T-cell (primary cell): ENCODE measurements at regions not wholly inside any gene's neighbourhood (a gene's known extent, or its start where the extent isn't known, plus 50 kb on each side); places are given as distances from the start of the nearest gene placed in this dataset.
"Not testable (repeated sequence)": the region's sequence is repeated elsewhere in the genome, so short reads cannot be mapped to it uniquely, and the experiment has no call there.

Experiments used
- ATAC-seq, 4 experiments: fragments of 200-7000 bp in 3 of 4; fragments of 150-1000 bp in 1 of 4; cut with Tn5 transposase; replicated peaks in 1 of 4; 1 replicate in 3 of 4; 2 replicates in 1 of 4; pipeline ENCODE4 v1.10.0; 2021; ENCODE audit warnings: moderate library complexity in 3 of 4, mild to moderate bottlenecking in 2 of 4, moderate number of reproducible peaks in 1 of 4
- CTCF ChIA-PET, 2 donors: fragments of 300-600 bp; sonication (Branson Sonifier 250); formaldehyde crosslinking; loops; one replicate each; lab custom pipeline; 2022; ENCODE audit warnings: antibody characterized with exemption in 2 of 2; lab: Charles Lee
- POLR2A ChIA-PET, 2 donors: fragments of 300-600 bp; sonication (Branson Sonifier 250); formaldehyde crosslinking; loops; one replicate each; lab custom pipeline; 2022; ENCODE audit warnings: antibody characterized with exemption in 2 of 2; lab: Charles Lee
- DNase-seq, 35 experiments: peaks; one replicate each; pipeline versions ENCODE4 v3.0.0 to v3.0.0-alpha.2; 2013 to 2023
- H3K27ac ChIP-seq: one replicate; pipeline ENCODE4 v1.5.1; 2013; ENCODE audit warnings: low read length
- H3K27me3 ChIP-seq, 2 experiments: replicated peaks in 1 of 2; 1 replicate in 1 of 2; 2 replicates in 1 of 2; pipeline versions ENCODE4 v1.6.1 to v1.7.0; 2013; ENCODE audit warnings: low read length in 1 of 2, mixed read lengths in 1 of 2; ENCODE audit not compliant: control insufficient read depth in 2 of 2, insufficient read depth in 2 of 2; ENCODE audit errors: extremely low read depth in 1 of 2
- H3K36me3 ChIP-seq, 2 donors: 1 replicate in 1 of 2; 2 replicates in 1 of 2; pipeline versions ENCODE4 v1.6.1 to v1.7.0; 2013; ENCODE audit warnings: low read length in 1 of 2; ENCODE audit not compliant: control insufficient read depth in 2 of 2, insufficient read depth in 1 of 2; ENCODE audit errors: extremely low read depth in 1 of 2
- H3K4me1 ChIP-seq, 2 experiments: 1 replicate in 1 of 2; 2 replicates in 1 of 2; pipeline versions ENCODE4 v1.6.1 to v1.7.0; 2013; ENCODE audit warnings: low read length in 2 of 2, mixed read lengths in 1 of 2; ENCODE audit not compliant: insufficient read depth in 2 of 2, control insufficient read depth in 1 of 2; ENCODE audit errors: extremely low read depth in 1 of 2
- H3K4me3 ChIP-seq, 2 donors: 1 replicate in 1 of 2; 2 replicates in 1 of 2; pipeline versions ENCODE4 v1.5.1 to v1.7.0; 2013; ENCODE audit warnings: mild to moderate bottlenecking in 2 of 2, low read length in 1 of 2, moderate library complexity in 1 of 2; ENCODE audit not compliant: control insufficient read depth in 1 of 2; ENCODE audit errors: extremely low read depth in 1 of 2
- H3K9me3 ChIP-seq: 2 replicates; pipeline ENCODE4 v1.7.0; 2013
- H3K27ac Mint-ChIP-seq, 2 donors: one replicate each; pipeline ENCODE4 v1.8.0; 2020 to 2021; ENCODE audit warnings: mild to moderate bottlenecking in 2 of 2, mixed read lengths in 2 of 2
- H3K27me3 Mint-ChIP-seq, 2 donors: one replicate each; pipeline ENCODE4 v1.8.0; 2021 to 2022; ENCODE audit warnings: mixed read lengths in 2 of 2
- H3K36me3 Mint-ChIP-seq: one replicate; pipeline ENCODE4 v1.8.0; 2021; ENCODE audit warnings: mixed read lengths
- H3K4me1 Mint-ChIP-seq, 3 donors: one replicate each; pipeline ENCODE4 v1.8.0; 2020 to 2022; ENCODE audit warnings: mixed read lengths in 3 of 3, mild to moderate bottlenecking in 1 of 3
- H3K4me3 Mint-ChIP-seq, 3 donors: one replicate each; pipeline ENCODE4 v1.8.0; 2020 to 2022; ENCODE audit warnings: mild to moderate bottlenecking in 3 of 3, mixed read lengths in 3 of 3, moderate library complexity in 3 of 3
- H3K9me3 Mint-ChIP-seq, 3 donors: one replicate each; pipeline ENCODE4 v1.8.0; 2020 to 2022; ENCODE audit warnings: mixed read lengths in 3 of 3
- WGBS: methylation state at CpG from one replicate; pipeline ENCODE4 v1.1.5; 2013; ENCODE audit warnings: missing lambda C conversion rate; ENCODE audit not compliant: insufficient coverage; 5-methylcytosine and 5-hydroxymethylcytosine counted together

DNA sequence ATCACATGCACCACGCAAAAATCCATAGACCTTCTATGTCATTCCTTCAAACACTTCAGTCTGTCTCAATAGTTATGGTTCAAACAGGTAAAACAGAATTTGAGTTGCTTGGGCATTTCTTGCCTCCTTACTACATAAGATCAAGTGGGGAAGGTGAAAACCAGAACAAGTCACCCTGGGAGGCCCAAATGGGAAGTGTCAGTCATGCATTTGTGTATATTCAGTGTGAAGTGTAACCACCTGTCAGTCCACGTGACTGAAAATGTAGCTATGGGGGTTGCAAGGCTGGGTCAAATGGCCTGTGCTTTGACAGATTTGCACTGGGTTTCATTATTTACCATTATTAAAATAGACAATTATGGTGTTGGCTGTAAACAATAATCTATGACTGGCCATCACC, 176.6 kb upstream of the VIPR2 start:
- peaks cover 5 to 16% (median 8%) of the 10 kb centered on the region in 3 donors for H3K9me3 Mint-ChIP-seq
- H3K4me1 Mint-ChIP-seq = no peaks in the 10 kb centered on the region
- Histone ChIP-seq H3K4me3 (no peak overlapping the region), H3K27ac (no peak overlapping the region), H3K9me3 (no peaks in the 10 kb centered on the region), H3K4me1 (no peaks in the 10 kb centered on the region), H3K36me3 (no peaks in the 10 kb centered on the region), H3K27me3 (no peaks in the 10 kb centered on the region)
- DNase-seq (no peak), ATAC-seq (no peak)
- ChIA-PET CTCF (no interaction called here), POLR2A (no interaction called here)
- peaks cover 4 to 13% of the 10 kb centered on the region in 2 donors for H3K27me3 Mint-ChIP-seq
- no peaks in the 10 kb centered on the region for H3K36me3 Mint-ChIP-seq
- WGBS = no CpG with 5 or more reads among the region's 2 CpGs
- no peak overlapping the region for H3K27ac Mint-ChIP-seq
- no peak overlapping the region for H3K4me3 Mint-ChIP-seq

DNA sequence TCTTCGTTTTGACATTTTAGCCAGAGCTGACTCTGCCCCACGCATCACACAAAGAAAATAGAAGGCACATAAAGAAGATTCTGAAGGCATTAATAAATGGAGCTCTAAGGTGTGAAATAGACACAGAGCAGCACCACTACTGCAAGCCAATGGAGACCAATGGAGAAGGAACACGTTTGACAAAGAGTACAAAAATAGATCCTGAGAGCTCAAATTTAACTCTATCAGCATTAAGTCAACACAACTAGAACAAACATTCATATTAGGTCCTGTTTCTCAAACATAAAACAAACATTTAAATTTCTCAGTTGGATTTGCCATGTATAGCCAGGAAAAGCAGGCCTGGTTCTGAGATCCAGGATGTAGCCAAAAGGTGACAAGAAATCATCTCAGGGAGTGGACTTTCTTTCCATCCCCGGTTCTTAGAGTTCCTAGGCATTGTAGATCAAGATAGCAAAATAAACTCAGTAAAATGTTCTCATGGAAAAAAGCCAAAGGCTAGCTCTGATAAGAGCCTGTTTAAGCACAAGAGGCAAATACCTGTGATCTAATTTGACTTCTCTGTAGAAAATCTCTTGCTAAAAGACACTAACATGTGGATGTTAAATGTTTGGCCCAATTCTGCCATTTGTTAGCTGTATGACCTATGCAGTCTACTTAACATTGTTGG, 174.2 kb upstream of the VIPR2 start:
- 60% methylated on average over 3 of the region's 4 CpGs for WGBS
- peaks cover 0 to 2% of the 10 kb centered on the region in 2 experiments for H3K27me3 ChIP-seq
- peaks cover 5 to 13% (median 8%) of the 10 kb centered on the region in 3 donors for H3K9me3 Mint-ChIP-seq
- no peak overlapping the region for H3K27ac Mint-ChIP-seq
- ATAC-seq (no peak), DNase-seq (no peak)
- no peaks in the 10 kb centered on the region for H3K4me1 Mint-ChIP-seq
- H3K36me3 ChIP-seq = no peaks in the 10 kb centered on the region
- H3K4me3 Mint-ChIP-seq = no peak overlapping the region
- CTCF ChIA-PET = interaction anchor here in 1 of 2 donors (0.6 kb wide), 1 partner anchor 659 kb away, joined by 4 read pairs; no protein-coding TSS in a partner anchor
- no peak overlapping the region for H3K4me3 ChIP-seq
- H3K36me3 Mint-ChIP-seq = no peaks in the 10 kb centered on the region
- no peaks in the 10 kb centered on the region for H3K9me3 ChIP-seq
- POLR2A ChIA-PET = interaction anchor here in 1 of 2 donors (0.6 kb wide), 1 partner anchor 1530 kb away, joined by 3 read pairs; no protein-coding TSS in a partner anchor
- H3K4me1 ChIP-seq = no peaks in the 10 kb centered on the region
- no peak overlapping the region for H3K27ac ChIP-seq
- H3K27me3 Mint-ChIP-seq = peaks cover 9 to 18% of the 10 kb centered on the region in 2 donors

DNA sequence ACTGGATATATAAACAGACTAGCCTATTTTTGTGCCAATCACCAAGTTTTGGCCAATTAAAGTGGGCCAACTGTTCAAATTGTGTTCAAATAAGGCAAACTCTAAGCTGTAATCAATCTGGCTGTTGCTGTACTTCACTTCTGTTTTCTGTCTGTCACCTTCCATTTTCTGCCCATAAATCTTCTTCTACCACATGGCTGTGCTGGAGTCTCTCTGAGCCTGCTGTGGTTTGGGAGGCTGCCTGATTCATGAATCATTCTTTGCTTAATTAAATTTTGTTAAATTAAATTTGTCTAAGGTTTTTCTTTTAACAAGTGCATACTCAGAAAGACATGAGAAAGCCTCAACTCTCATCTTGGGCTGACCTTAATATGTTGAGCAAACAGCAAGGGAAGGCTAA, 172.6 kb upstream of the VIPR2 start:
- H3K4me3 Mint-ChIP-seq = no peak overlapping the region
- Histone ChIP-seq H3K27ac (no peak overlapping the region), H3K36me3 (no peaks in the 10 kb centered on the region), H3K4me3 (no peak overlapping the region), H3K27me3 (peaks cover 0 to 2% of the 10 kb centered on the region in 2 experiments), H3K9me3 (no peaks in the 10 kb centered on the region), H3K4me1 (no peaks in the 10 kb centered on the region)
- H3K27me3 Mint-ChIP-seq = peaks cover 9 to 18% of the 10 kb centered on the region in 2 donors
- peaks cover 5 to 13% (median 8%) of the 10 kb centered on the region in 3 donors for H3K9me3 Mint-ChIP-seq
- ATAC-seq (no peak), DNase-seq (no peak)
- no peak overlapping the region for H3K27ac Mint-ChIP-seq
- H3K36me3 Mint-ChIP-seq = no peaks in the 10 kb centered on the region
- ChIA-PET CTCF (no interaction called here), POLR2A (no interaction called here)
- no peaks in the 10 kb centered on the region for H3K4me1 Mint-ChIP-seq

DNA sequence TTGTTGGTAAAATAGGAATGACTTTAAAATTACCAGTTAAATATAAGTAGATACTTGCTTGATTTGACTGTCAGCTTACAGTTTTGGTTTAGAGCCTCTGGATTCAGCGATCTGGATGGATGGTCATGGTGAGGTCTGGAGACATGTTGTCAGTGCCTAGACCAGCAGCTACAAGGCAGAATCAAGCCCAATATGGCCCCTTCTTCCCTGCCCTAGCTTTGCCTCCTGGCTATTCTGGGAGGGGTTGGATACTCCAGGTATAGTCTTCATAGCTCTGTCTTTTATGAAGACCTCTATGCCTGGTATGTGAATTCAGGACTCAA, 166.5 kb upstream of the VIPR2 start:
- Mint-ChIP-seq H3K27ac (no peak overlapping the region), H3K36me3 (no peaks in the 10 kb centered on the region), H3K4me3 (no peak overlapping the region), H3K4me1 (no peaks in the 10 kb centered on the region), H3K27me3 (peaks cover 11 to 17% of the 10 kb centered on the region in 2 donors), H3K9me3 (peaks cover 0 to 3% (median 0%) of the 10 kb centered on the region in 3 donors)
- ChIA-PET CTCF (interaction anchor here in 1 of 2 donors (0.6 kb wide), 1 partner anchor 613 kb away, joined by 3 read pairs; no protein-coding TSS in a partner anchor), POLR2A (no interaction called here)
- ATAC-seq (no peak), DNase-seq (no peak)
- Histone ChIP-seq H3K4me1 (no peaks in the 10 kb centered on the region), H3K27ac (no peak overlapping the region), H3K27me3 (peaks cover 2 to 6% of the 10 kb centered on the region in 2 experiments), H3K9me3 (no peaks in the 10 kb centered on the region), H3K4me3 (no peak overlapping the region), H3K36me3 (no peaks in the 10 kb centered on the region)
- 83% methylated on average over 1 of the region's 1 CpG for whole genome bisulfite sequencing

DNA sequence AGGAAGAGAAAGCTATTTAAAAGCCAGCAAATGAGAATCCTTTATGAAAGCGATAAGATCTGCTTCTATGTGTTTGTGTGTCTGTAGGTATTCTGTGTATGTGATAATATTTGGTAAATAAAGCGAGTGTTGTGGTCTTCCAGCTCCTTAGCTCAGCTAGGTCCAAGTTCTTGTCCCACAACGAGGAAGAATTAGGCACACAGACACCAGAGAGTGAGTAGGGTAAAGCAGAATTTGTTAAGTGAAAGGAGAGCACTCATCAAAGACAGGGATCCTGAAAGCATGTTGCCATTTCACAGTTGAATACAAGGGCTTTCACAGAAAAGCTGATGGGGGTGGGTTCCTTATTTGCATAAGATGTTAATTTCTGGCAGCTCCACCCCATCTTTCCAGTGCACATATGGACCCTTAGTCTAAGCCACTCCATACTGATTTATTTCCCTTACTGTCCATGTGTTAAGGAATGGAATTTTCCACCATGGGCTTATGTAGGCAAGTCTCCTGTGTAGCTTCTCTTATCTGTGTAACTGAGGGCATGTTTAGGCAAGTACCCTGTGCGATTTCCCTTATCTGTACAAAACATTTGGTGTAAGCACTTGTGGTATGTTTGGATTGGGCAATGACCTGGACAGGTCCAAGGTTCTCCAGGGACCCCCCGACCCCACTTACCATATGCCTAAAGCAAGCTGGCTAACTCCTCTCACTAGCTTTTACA, 165.9 kb upstream of the VIPR2 start:
- CTCF ChIA-PET = interaction anchor here in 1 of 2 donors (0.6 kb wide), 1 partner anchor 612 kb away, joined by 3 read pairs; no protein-coding TSS in a partner anchor
- peaks cover 11 to 17% of the 10 kb centered on the region in 2 donors for H3K27me3 Mint-ChIP-seq
- Histone ChIP-seq H3K27me3 (peaks cover 2 to 6% of the 10 kb centered on the region in 2 experiments), H3K4me1 (no peaks in the 10 kb centered on the region), H3K36me3 (no peaks in the 10 kb centered on the region), H3K4me3 (no peak overlapping the region), H3K9me3 (no peaks in the 10 kb centered on the region), H3K27ac (no peak overlapping the region)
- no peak for ATAC-seq
- no peak for DNase-seq
- 56% methylated on average over 3 of the region's 5 CpGs for WGBS
- no peaks in the 10 kb centered on the region for H3K36me3 Mint-ChIP-seq
- no peaks in the 10 kb centered on the region for H3K4me1 Mint-ChIP-seq
- no peak overlapping the region for H3K4me3 Mint-ChIP-seq
- no peak overlapping the region for H3K27ac Mint-ChIP-seq
- peaks cover 0 to 3% (median 0%) of the 10 kb centered on the region in 3 donors for H3K9me3 Mint-ChIP-seq
- POLR2A ChIA-PET = no interaction called here

DNA sequence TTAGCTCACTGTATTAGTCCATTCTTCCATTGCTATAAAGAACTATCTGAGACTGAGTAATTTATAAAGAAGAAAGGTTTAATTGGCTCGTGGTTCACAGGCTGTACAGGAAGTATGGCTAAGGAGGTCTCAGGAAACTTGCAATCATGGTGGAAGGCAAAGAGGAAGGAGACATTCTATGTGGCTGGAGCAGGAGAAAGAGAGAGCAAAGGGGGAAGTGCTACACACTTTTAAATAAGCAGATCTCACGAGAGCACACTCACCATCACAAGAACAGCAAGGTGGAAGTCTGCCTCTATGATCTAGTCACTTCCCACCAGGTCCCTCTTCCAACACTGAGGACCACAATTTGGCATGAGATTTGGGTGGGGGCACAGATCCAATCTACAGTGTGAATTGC, 164.5 kb upstream of the VIPR2 start:
- DNase-seq, H3K4me3 Mint-ChIP-seq, CTCF ChIA-PET, H3K9me3 Mint-ChIP-seq, H3K27ac Mint-ChIP-seq, H3K4me1 ChIP-seq, H3K27me3 ChIP-seq, H3K27ac ChIP-seq, H3K9me3 ChIP-seq, ATAC-seq, POLR2A ChIA-PET, H3K36me3 Mint-ChIP-seq, H3K4me3 ChIP-seq, H3K36me3 ChIP-seq, H3K4me1 Mint-ChIP-seq: not testable (repeated sequence)
- H3K27me3 Mint-ChIP-seq = peaks cover 6 to 11% of the 10 kb centered on the region in 2 donors
- no CpG with 5 or more reads among the region's 2 CpGs for WGBS
